GM23338 (cell line): ENCODE measurements at regions not wholly inside any gene's neighbourhood (a gene's known extent, or its start where the extent isn't known, plus 50 kb on each side); places are given as distances from the start of the nearest gene placed in this dataset.

Source experiments
- ATAC-seq: fragments of 200-7000 bp; cut with Tn5 transposase; 3 replicates; pipeline ENCODE4 v1.9.1; 2020
- DNase-seq: peaks from one replicate; pipeline ENCODE4 v3.0.0-alpha.2; 2015; ENCODE audit warnings: low spot score
- H2AFZ ChIP-seq: fragments of 200-600 bp; sonication (generic); 2 replicates; pipeline ENCODE4 v1.8.0; 2016; ENCODE audit warnings: antibody characterized with exemption, mild to moderate bottlenecking, moderate library complexity
- H3F3A ChIP-seq: fragments of 200-600 bp; sonication (generic); replicated peaks from 2 replicates; pipeline ENCODE4 v1.8.0; 2017; ENCODE audit warnings: antibody characterized with exemption, mixed run types, low read depth
- H3K27ac ChIP-seq: fragments of 200-600 bp; sonication (generic); 2 replicates; pipeline ENCODE4 v1.6.1; 2016; ENCODE audit warnings: low read depth
- H3K27me3 ChIP-seq: fragments of 200-600 bp; sonication (generic); 2 replicates; pipeline ENCODE4 v1.8.0; 2016; ENCODE audit warnings: mild to moderate bottlenecking, mixed run types, moderate library complexity; ENCODE audit not compliant: insufficient read depth
- H3K36me3 ChIP-seq: fragments of 200-600 bp; sonication (generic); 2 replicates; pipeline ENCODE4 v1.8.0; 2016; ENCODE audit warnings: mild to moderate bottlenecking; ENCODE audit not compliant: insufficient read depth
- H3K4me1 ChIP-seq: fragments of 200-600 bp; sonication (generic); 2 replicates; pipeline ENCODE4 v1.8.0; 2016; ENCODE audit warnings: mild to moderate bottlenecking, moderate library complexity; ENCODE audit not compliant: insufficient read depth
- H3K4me2 ChIP-seq: fragments of 200-600 bp; sonication (generic); 2 replicates; pipeline ENCODE4 v1.7.1; 2017; ENCODE audit warnings: mixed run types
- H3K4me3 ChIP-seq: fragments of 200-600 bp; sonication (generic); 2 replicates; pipeline ENCODE4 v1.6.1; 2016; ENCODE audit warnings: mixed run types
- H3K79me2 ChIP-seq: fragments of 200-600 bp; sonication (generic); replicated peaks from 2 replicates; pipeline ENCODE4 v1.8.0; 2017; ENCODE audit warnings: mild to moderate bottlenecking; ENCODE audit not compliant: insufficient read depth
- H3K9me2 ChIP-seq: fragments of 200-600 bp; sonication (generic); 2 replicates; pipeline ENCODE4 v1.8.0; 2017; ENCODE audit not compliant: insufficient read depth
- H4K20me1 ChIP-seq: fragments of 200-600 bp; sonication (generic); replicated peaks from 2 replicates; pipeline ENCODE4 v1.8.0; 2017; ENCODE audit warnings: mild to moderate bottlenecking; ENCODE audit not compliant: insufficient read depth
- H3K27ac Mint-ChIP-seq: 2 replicates; pipeline ENCODE4 v1.8.0; 2020; ENCODE audit warnings: inconsistent platforms, mild to moderate bottlenecking, moderate library complexity, mixed read lengths
- H3K27me3 Mint-ChIP-seq: 3 replicates; pipeline ENCODE4 v1.8.0; 2022; ENCODE audit warnings: low read depth, mild to moderate bottlenecking, moderate library complexity, mixed read lengths, inconsistent platforms; ENCODE audit not compliant: insufficient read depth, poor library complexity
- H3K36me3 Mint-ChIP-seq: 3 replicates; pipeline ENCODE4 v1.8.0; 2021; ENCODE audit warnings: low read depth, mild to moderate bottlenecking, inconsistent platforms, moderate library complexity, mixed read lengths
- H3K4me1 Mint-ChIP-seq: 3 replicates; pipeline ENCODE4 v1.8.0; 2020; ENCODE audit warnings: mild to moderate bottlenecking, inconsistent platforms, mixed read lengths
- H3K4me3 Mint-ChIP-seq: 3 replicates; pipeline ENCODE4 v1.8.0; 2021; ENCODE audit warnings: moderate library complexity, mild to moderate bottlenecking, inconsistent platforms, mixed read lengths
- H3K9me3 Mint-ChIP-seq: 3 replicates; pipeline ENCODE4 v1.8.0; 2020; ENCODE audit warnings: moderate library complexity, mild to moderate bottlenecking, inconsistent platforms, mixed read lengths
- CREB1 ChIP-seq: fragments of 250-450 bp; sonication (Bioruptor Pico); IDR thresholded peaks from 2 replicates; pipeline ENCODE4 v1.5.0; 2020; ENCODE audit warnings: low read depth, mild to moderate bottlenecking, moderate library complexity
- CTCF ChIP-seq, 2 experiments: fragments of 200-600 bp in 1 of 2; sonication (generic) in 1 of 2; conservative IDR thresholded peaks; 2 replicates each; pipeline versions ENCODE4 v1.5.1 to v1.6.1; 2016 to 2017; ENCODE audit warnings: antibody characterized with exemption in 2 of 2, low read depth in 2 of 2, mild to moderate bottlenecking in 2 of 2, moderate library complexity in 1 of 2
- ETS1 ChIP-seq: IDR thresholded peaks from 2 replicates; pipeline ENCODE4 v1.6.1; 2016; ENCODE audit warnings: antibody characterized with exemption
- EZH2 ChIP-seq: fragments of 200-600 bp; sonication (generic); IDR thresholded peaks from one replicate; pipeline ENCODE4 v1.8.0; 2017; ENCODE audit warnings: antibody characterized with exemption, mild to moderate bottlenecking, low read depth; ENCODE audit not compliant: unreplicated experiment
- EZH2phosphoT487 ChIP-seq: fragments of 200-600 bp; sonication (generic); IDR thresholded peaks from one replicate; pipeline ENCODE4 v1.8.1; 2018; ENCODE audit warnings: antibody characterized with exemption; ENCODE audit not compliant: unreplicated experiment
- JUNB ChIP-seq: IDR thresholded peaks from one replicate; pipeline ENCODE4 v1.6.1; 2016; ENCODE audit warnings: antibody characterized with exemption; ENCODE audit not compliant: unreplicated experiment
- NANOG ChIP-seq: IDR thresholded peaks from 2 replicates; pipeline ENCODE4 v1.6.1; 2016; ENCODE audit warnings: antibody characterized with exemption, borderline replicate concordance
- POLR2AphosphoS5 ChIP-seq: IDR thresholded peaks from 2 replicates; pipeline ENCODE4 v1.6.1; 2016; ENCODE audit warnings: antibody characterized with exemption, low read depth
- REST ChIP-seq: IDR thresholded peaks from one replicate; pipeline ENCODE4 v1.6.1; 2018; ENCODE audit warnings: antibody characterized with exemption; ENCODE audit not compliant: unreplicated experiment
- STAT1 ChIP-seq: IDR thresholded peaks from one replicate; pipeline ENCODE4 v1.6.1; 2016; ENCODE audit warnings: antibody characterized with exemption; ENCODE audit not compliant: unreplicated experiment
- ZNF114 ChIP-seq: fragments of 250-450 bp; sonication (Bioruptor Pico); IDR thresholded peaks from 2 replicates; pipeline ENCODE4 v1.5.0; 2020; ENCODE audit warnings: mild to moderate bottlenecking, moderate library complexity
- ZNF331 ChIP-seq: fragments of 250-450 bp; sonication (Bioruptor Pico); IDR thresholded peaks from 2 replicates; pipeline ENCODE4 v1.5.0; 2020; ENCODE audit warnings: low read depth, mild to moderate bottlenecking, moderate library complexity
- ZNF462 ChIP-seq: fragments of 250-450 bp; sonication (Bioruptor Pico); IDR thresholded peaks from 2 replicates; pipeline ENCODE4 v1.5.0; 2020; ENCODE audit warnings: mild to moderate bottlenecking, moderate library complexity

GRCh38 chr10:4686644-4686996, 139.4 kb upstream of the AKR1E2 start:
- no peak for ATAC-seq
- H3K4me2 ChIP-seq: no peak overlapping the region
- no peak overlapping the region for H3K27ac ChIP-seq

More at GRCh38 chr10:4686644-4686996, 139.4 kb upstream of the AKR1E2 start:
- H3K27me3 ChIP-seq: no peaks in the 10 kb centered on the region
- no peaks in the 10 kb centered on the region for H3K4me1 ChIP-seq
- H2AFZ ChIP-seq: no peak overlapping the region
- H3K36me3 ChIP-seq: no peaks in the 10 kb centered on the region
- H3F3A ChIP-seq: no peaks in the 10 kb centered on the region
- H3K4me3 ChIP-seq: no peak overlapping the region
- Mint-ChIP-seq H3K4me1 (no peaks in the 10 kb centered on the region), H3K4me3 (no peak overlapping the region), H3K27ac (no peak overlapping the region), H3K27me3 (no peaks in the 10 kb centered on the region), H3K36me3 (no peaks in the 10 kb centered on the region), H3K9me3 (no peaks in the 10 kb centered on the region)
- no peaks in the 10 kb centered on the region for H4K20me1 ChIP-seq
- DNase-seq: no peak
- no peak for TF ChIP-seq JUNB
- no peak for TF ChIP-seq POLR2AphosphoS5
- no peak for TF ChIP-seq ETS1
- no peak for TF ChIP-seq REST
- TF ChIP-seq ZNF462 (CRISPR knock-in tag): no peak
- no peak for TF ChIP-seq EZH2
- no peak for TF ChIP-seq CREB1 (CRISPR knock-in tag)
- no peak for TF ChIP-seq CTCF (conservative IDR thresholded peaks at IDR 0.05; ENCODE audit: low read depth in 2 of 2)
- TF ChIP-seq NANOG: no peak
- TF ChIP-seq ZNF331 (CRISPR knock-in tag): no peak
- TF ChIP-seq EZH2phosphoT487: no peak
- no peak for TF ChIP-seq ZNF114
- no peak for TF ChIP-seq STAT1
- H3K9me2 ChIP-seq: no peaks in the 10 kb centered on the region
- no peaks in the 10 kb centered on the region for H3K79me2 ChIP-seq
